ENCODE measurements at regions not wholly inside any gene's neighbourhood (a gene's known extent, or its start where the extent isn't known, plus 50 kb on each side); places are given as distances from the start of the nearest gene placed in this dataset.

- no peak for DNase-seq (ENCODE audit: low read depth in 1 of 2, low spot score in 2 of 2)
- Histone ChIP-seq H2BK120ac (replicated peaks; ENCODE audit: low read depth, low read length) (no peak overlapping the region), H3K79me1 (ENCODE audit: low read depth, low read length) (no peaks in the 10 kb centered on the region), H2BK12ac (ENCODE audit: low read depth, low read length) (no peak overlapping the region), H3K4me1 (replicated peaks in 1 of 4; ENCODE audit: control insufficient read depth in 3 of 4, insufficient read depth in 4 of 4, low read length in 3 of 4) (no peaks in the 10 kb centered on the region), H4K8ac (ENCODE audit: extremely low read depth, insufficient read depth, low read length) (no peak overlapping the region), H3K27me3 (replicated peaks in 1 of 4; ENCODE audit: control insufficient read depth in 3 of 4, extremely low read depth in 1 of 4, insufficient read depth in 3 of 4, low read length in 3 of 4) (no peaks in the 10 kb centered on the region), H3K4ac (replicated peaks; ENCODE audit: insufficient read length, low read depth, low read length) (no peak overlapping the region), H3K79me2 (ENCODE audit: control insufficient read depth in 1 of 2, insufficient read depth in 2 of 2, low read length in 2 of 2) (no peaks in the 10 kb centered on the region), H3K4me2 (ENCODE audit: insufficient read depth in 1 of 2, low read depth in 2 of 2, low read length in 2 of 2) (no peak overlapping the region), H3K56ac (replicated peaks; ENCODE audit: insufficient read length, low read depth, low read length) (no peak overlapping the region), H2AFZ (ENCODE audit: low read length) (no peak overlapping the region), H3K18ac (ENCODE audit: extremely low read depth, low read length) (no peak overlapping the region), H2BK20ac (ENCODE audit: low read length) (no peak overlapping the region), H2BK15ac (ENCODE audit: low read length) (no peak overlapping the region), H4K91ac (replicated peaks; ENCODE audit: insufficient read length, low read length) (no peak overlapping the region), H2BK5ac (ENCODE audit: low read depth, low read length) (no peak overlapping the region), H3K23ac (ENCODE audit: insufficient read length) (no peak overlapping the region), H2AK5ac (ENCODE audit: low read depth, low read length) (no peak overlapping the region), H3K36me3 (ENCODE audit: control insufficient read depth in 2 of 4, insufficient read depth in 4 of 4, low read length in 3 of 4) (no peaks in the 10 kb centered on the region), H3K14ac (ENCODE audit: insufficient read length) (no peak overlapping the region), H4K5ac (ENCODE audit: insufficient read length, low read depth, low read length) (no peak overlapping the region), H3K9me3 (ENCODE audit: insufficient read depth in 2 of 2, low read depth in 1 of 2, low read length in 1 of 2) (no peaks in the 10 kb centered on the region), H3K4me3 (ENCODE audit: extremely low read depth in 1 of 4, insufficient read depth in 2 of 4, low read depth in 3 of 4, low read length in 4 of 4) (no peak overlapping the region), H3K27ac (ENCODE audit: low read depth, low read length) (no peak overlapping the region), H3K23me2 (ENCODE audit: low read depth, low read length) (no peaks in the 10 kb centered on the region), H3K9ac (replicated peaks in 1 of 4; ENCODE audit: extremely low read depth in 1 of 4, low read depth in 3 of 4, low read length in 3 of 4) (no peak overlapping the region), H4K20me1 (replicated peaks in 1 of 2; ENCODE audit: control insufficient read depth in 1 of 2, insufficient read depth in 2 of 2, low read length in 2 of 2) (no peaks in the 10 kb centered on the region)
- ChIA-PET POLR2A (ENCODE audit: partially characterized antibody) (interaction anchor here (1.4 kb wide), 1 partner anchor 42 kb away, joined by 3 read pairs; no protein-coding TSS in a partner anchor), CTCF (ENCODE audit: partially characterized antibody) (interaction anchor here (1.6 kb wide), 1 partner anchor 42 kb away, joined by 4 read pairs; no protein-coding TSS in a partner anchor)
- 69% methylated on average over 7 of the region's 7 CpGs; no CpG with 5 or more reads in 1 of the 2 experiments for WGBS, 2 experiments (ENCODE audit: extremely low coverage in 1 of 2, insufficient coverage in 1 of 2, insufficient read length in 1 of 2, insufficient replicate concordance in 2 of 2, low coverage in 1 of 2, low lambda C conversion rate in 2 of 2, missing lambda C conversion rate in 1 of 2)
- no peak for FAIRE-seq
- no peak for TF ChIP-seq ATF3 (IDR thresholded peaks at IDR 0.05; ENCODE audit: insufficient read depth, low read depth, low read length)
- no peak for TF ChIP-seq NRF1 (IDR thresholded peaks at IDR 0.05; ENCODE audit: low read depth, low read length)
- TF ChIP-seq SIRT6 (IDR thresholded peaks at IDR 0.05; ENCODE audit: low read length) = no peak
- no peak for TF ChIP-seq TEAD4 (IDR thresholded peaks at IDR 0.05; ENCODE audit: low read depth, low read length)
- TF ChIP-seq JUN (IDR thresholded peaks at IDR 0.05; ENCODE audit: low read depth, low read length) = no peak
- TF ChIP-seq SIN3A (conservative IDR thresholded peaks at IDR 0.05 in 1 of 2, IDR thresholded peaks at IDR 0.05 in 1 of 2; ENCODE audit: low read depth in 1 of 2, low read length in 2 of 2) = no peak
- TF ChIP-seq CREB1 (IDR thresholded peaks at IDR 0.05) = no peak
These were observed 93.9 kb upstream of the TDRD3 start for GRCh38 chr13:60303166-60303565.
